Right lobe of liver (tissue), 6 donors: ENCODE measurements at regions not wholly inside any gene's neighbourhood (a gene's known extent, or its start where the extent isn't known, plus 50 kb on each side); places are given as distances from the start of the nearest gene placed in this dataset.

Experiments used
- ATAC-seq, 4 donors: fragments of 200-7000 bp; cut with Tn5 transposase; one replicate each; pipeline ENCODE4 v1.9.1; 2020; ENCODE audit warnings: mild to moderate bottlenecking in 4 of 4, moderate library complexity in 4 of 4
- DNase-seq, 3 donors: peaks; one replicate each; pipeline ENCODE4 v3.0.0-alpha.2; 2020
- H3K27ac ChIP-seq, 3 donors: fragments of 200-600 bp; one replicate each; pipeline ENCODE4 v1.8.0; 2022
- H3K27me3 ChIP-seq, 2 donors: fragments of 200-600 bp; one replicate each; pipeline ENCODE4 v1.8.0; 2022
- H3K36me3 ChIP-seq, 4 donors: fragments of 200-600 bp; sonication (generic) in 1 of 4; one replicate each; pipeline versions ENCODE4 v1.5.1 to v1.8.0; 2017 to 2022; ENCODE audit warnings: control low read depth in 1 of 4
- H3K4me1 ChIP-seq, 4 donors: fragments of 200-600 bp; sonication (generic) in 1 of 4; one replicate each; pipeline versions ENCODE4 v1.5.1 to v1.8.0; 2017 to 2022; ENCODE audit warnings: control low read depth in 1 of 4
- H3K4me3 ChIP-seq, 3 donors: fragments of 200-600 bp; one replicate each; pipeline ENCODE4 v1.8.0; 2022
- H3K9me3 ChIP-seq, 4 donors: fragments of 200-600 bp; sonication (generic) in 1 of 4; one replicate each; pipeline versions ENCODE4 v1.5.1 to v1.8.0; 2017 to 2022; ENCODE audit warnings: control low read depth in 1 of 4
- CTCF ChIP-seq, 4 donors: fragments of 200-600 bp in 3 of 4; fragments of 450-650 bp in 1 of 4; IDR thresholded peaks; one replicate each; pipeline versions ENCODE4 v1.5.1 to v1.8.0; 2016 to 2022; ENCODE audit warnings: antibody characterized with exemption in 4 of 4, mild to moderate bottlenecking in 2 of 4
- POLR2A ChIP-seq: fragments of 450-650 bp; IDR thresholded peaks from one replicate; pipeline ENCODE4 v1.6.1; 2017; ENCODE audit warnings: antibody characterized with exemption, mild to moderate bottlenecking
- WGBS: methylation state at CpG from one replicate; pipeline ENCODE4 v1.1.6; 2018; ENCODE audit warnings: low coverage, low lambda C conversion rate; ENCODE audit not compliant: insufficient coverage; ENCODE audit errors: missing lambda C conversion rate; 5-methylcytosine and 5-hydroxymethylcytosine counted together
- intact Hi-C, 2 donors: fragments of 100-400 bp; cut with DNase I; formaldehyde crosslinking; loops; one replicate each; pipeline versions ENCODE4 v1.11.2 to v1.14.1; 2022
- donor health status: DM: no; HTN: yes; CAD: no.
- donor health status: DM: no; HTN: no; CAD: no.
- donor health status: DM: no; HTN: no; CAD: no.
- donor health status: DM: no; HTN: yes; CAD: no.
- donor health status: DM: no; HTN: yes; CAD: no.

- Histone ChIP-seq H3K9me3 (no peaks in the 10 kb centered on the region), H3K4me1 (no peaks in the 10 kb centered on the region), H3K27me3 (no peaks in the 10 kb centered on the region), H3K4me3 (no peak overlapping the region), H3K36me3 (no peaks in the 10 kb centered on the region), H3K27ac (no peak overlapping the region)
- 70% methylated on average over 4 of the region's 10 CpGs for WGBS
- TF ChIP-seq CTCF (IDR thresholded peaks at IDR 0.05): no peak
- no peak for TF ChIP-seq POLR2A
- ATAC-seq (no peak), DNase-seq (no peak)
- intact Hi-C loops: no loop called here
Measured at GRCh38 chr6:150299873-150300485, 68.8 kb upstream of the IYD start.

- H3K4me3 ChIP-seq: no peak overlapping the region
- intact Hi-C loops: no loop called here
- H3K27me3 ChIP-seq: no peaks in the 10 kb centered on the region
- TF ChIP-seq POLR2A (no peak), CTCF (IDR thresholded peaks at IDR 0.05) (no peak)
- DNase-seq: no peak
- H3K4me1 ChIP-seq: no peaks in the 10 kb centered on the region
- ATAC-seq: peak in 1 of 4 donors; percentile 38
- no peaks in the 10 kb centered on the region for H3K9me3 ChIP-seq
- H3K36me3 ChIP-seq: no peaks in the 10 kb centered on the region
- WGBS: 79% methylated on average over 4 of the region's 6 CpGs
- no peak overlapping the region for H3K27ac ChIP-seq
Measured at GRCh38 chr6:150301846-150302519, 66.8 kb upstream of the IYD start.

- H3K27ac ChIP-seq: no peak overlapping the region
- no peaks in the 10 kb centered on the region for H3K9me3 ChIP-seq
- WGBS: 57% methylated on average over 5 of the region's 7 CpGs
- ATAC-seq (no peak), DNase-seq (no peak)
- H3K36me3 ChIP-seq: no peaks in the 10 kb centered on the region
- no peak overlapping the region for H3K4me3 ChIP-seq
- H3K27me3 ChIP-seq: no peaks in the 10 kb centered on the region
- no peak for TF ChIP-seq CTCF (IDR thresholded peaks at IDR 0.05)
- no peak for TF ChIP-seq POLR2A
- intact Hi-C loops: no loop called here
- no peaks in the 10 kb centered on the region for H3K4me1 ChIP-seq
Measured at GRCh38 chr6:150302520-150303176, 66.2 kb upstream of the IYD start.

GRCh38 chr6:150303256-150303655 lies 65.6 kb upstream of the IYD start:
- 67% methylated on average over 2 of the region's 2 CpGs for WGBS
- TF ChIP-seq POLR2A (no peak), CTCF (IDR thresholded peaks at IDR 0.05) (no peak)
- intact Hi-C loops: no loop called here
- no peaks in the 10 kb centered on the region for H3K36me3 ChIP-seq
- DNase-seq (no peak), ATAC-seq (no peak)
- H3K4me1 ChIP-seq: no peaks in the 10 kb centered on the region
- H3K27ac ChIP-seq: no peak overlapping the region
- H3K9me3 ChIP-seq: no peaks in the 10 kb centered on the region
- H3K27me3 ChIP-seq: no peaks in the 10 kb centered on the region
- no peak overlapping the region for H3K4me3 ChIP-seq
